H9 (cell line): ENCODE measurements at regions not wholly inside any gene's neighbourhood (a gene's known extent, or its start where the extent isn't known, plus 50 kb on each side); places are given as distances from the start of the nearest gene placed in this dataset.

Experiments
- DNase-seq: peaks from one replicate; pipeline ENCODE4 v3.0.0-alpha.2; 2017
- H2AFZ ChIP-seq: one replicate; pipeline ENCODE4 v1.6.1; 2013; ENCODE audit warnings: mild to moderate bottlenecking, low read length, control low read depth, moderate library complexity
- H2AK5ac ChIP-seq: 2 replicates; pipeline ENCODE4 v1.6.1; 2013; ENCODE audit warnings: low read length, control low read depth, mixed read lengths; ENCODE audit not compliant: insufficient read length
- H2BK120ac ChIP-seq: one replicate; pipeline ENCODE4 v1.6.1; 2013; ENCODE audit warnings: low read depth, mild to moderate bottlenecking, low read length, control low read depth, inconsistent platforms; ENCODE audit not compliant: poor library complexity, severe bottlenecking
- H2BK12ac ChIP-seq: 2 replicates; pipeline ENCODE4 v1.6.1; 2013; ENCODE audit warnings: low read length, control low read depth, mixed read lengths, low read depth; ENCODE audit not compliant: insufficient read length
- H2BK15ac ChIP-seq: 2 replicates; pipeline ENCODE4 v1.6.1; 2013; ENCODE audit warnings: low read depth, low read length, control low read depth
- H2BK20ac ChIP-seq: one replicate; pipeline ENCODE4 v1.6.1; 2013; ENCODE audit warnings: low read depth, mild to moderate bottlenecking, low read length, control low read depth, inconsistent platforms; ENCODE audit not compliant: poor library complexity, severe bottlenecking
- H2BK5ac ChIP-seq: 2 replicates; pipeline ENCODE4 v1.6.1; 2013; ENCODE audit warnings: low read length, control low read depth, mixed read lengths; ENCODE audit not compliant: insufficient read length
- H3K14ac ChIP-seq: 2 replicates; pipeline ENCODE4 v1.6.1; 2013; ENCODE audit warnings: low read length, control low read depth; ENCODE audit not compliant: insufficient read depth
- H3K18ac ChIP-seq: 2 replicates; pipeline ENCODE4 v1.6.1; 2013; ENCODE audit warnings: low read depth, mild to moderate bottlenecking, mixed read lengths, low read length, control low read depth; ENCODE audit not compliant: insufficient read length
- H3K23ac ChIP-seq: 2 replicates; pipeline ENCODE4 v1.6.1; 2013; ENCODE audit warnings: low read length, control low read depth, mixed read lengths, low read depth; ENCODE audit not compliant: insufficient read length
- H3K23me2 ChIP-seq: 2 replicates; pipeline ENCODE4 v1.6.1; 2013; ENCODE audit warnings: low read depth, mild to moderate bottlenecking, mixed read lengths, low read length, control low read depth; ENCODE audit not compliant: insufficient read length, poor library complexity, severe bottlenecking
- H3K27ac ChIP-seq: 2 replicates; pipeline ENCODE4 v1.5.1; 2013; ENCODE audit warnings: low read length, control low read depth, mixed read lengths, low read depth; ENCODE audit not compliant: insufficient read length
- H3K27me3 ChIP-seq: 2 replicates; pipeline ENCODE4 v1.6.1; 2013; ENCODE audit warnings: low read length, control low read depth, inconsistent platforms; ENCODE audit not compliant: insufficient read depth
- H3K4ac ChIP-seq: 2 replicates; pipeline ENCODE4 v1.6.1; 2013; ENCODE audit warnings: low read depth, mild to moderate bottlenecking, control low read depth, inconsistent platforms, low read length, moderate library complexity
- H3K4me1 ChIP-seq: 2 replicates; pipeline ENCODE4 v1.6.1; 2013; ENCODE audit warnings: low read length, control low read depth, inconsistent platforms; ENCODE audit not compliant: insufficient read depth
- H3K4me2 ChIP-seq: 2 replicates; pipeline ENCODE4 v1.6.1; 2013; ENCODE audit warnings: low read length, control low read depth, mixed read lengths; ENCODE audit not compliant: insufficient read length, insufficient read depth
- H3K56ac ChIP-seq: 2 replicates; pipeline ENCODE4 v1.6.1; 2013; ENCODE audit warnings: low read depth, mild to moderate bottlenecking, mixed read lengths, low read length, control low read depth; ENCODE audit not compliant: insufficient read length
- H3K79me1 ChIP-seq: 2 replicates; pipeline ENCODE4 v1.6.1; 2013; ENCODE audit warnings: low read depth, mild to moderate bottlenecking, moderate library complexity, low read length, control low read depth, inconsistent platforms; ENCODE audit not compliant: insufficient read depth, poor library complexity, severe bottlenecking
- H3K79me2 ChIP-seq: 2 replicates; pipeline ENCODE4 v1.6.1; 2013; ENCODE audit warnings: low read length, control low read depth, inconsistent platforms; ENCODE audit not compliant: insufficient read depth
- H3K9ac ChIP-seq: 2 replicates; pipeline ENCODE4 v1.6.1; 2013; ENCODE audit warnings: low read length, control low read depth, mixed read lengths; ENCODE audit not compliant: insufficient read length; ENCODE audit errors: extremely low read depth
- H3K9me3 ChIP-seq: one replicate; pipeline ENCODE4 v1.6.1; 2013; ENCODE audit warnings: low read depth, low read length, inconsistent platforms; ENCODE audit not compliant: control insufficient read depth
- H3T11ph ChIP-seq: one replicate; pipeline ENCODE4 v1.6.1; 2013; ENCODE audit warnings: mild to moderate bottlenecking, low read length, control low read depth, inconsistent platforms
- H4K20me1 ChIP-seq: one replicate; pipeline ENCODE4 v1.6.1; 2013; ENCODE audit not compliant: control insufficient read depth, insufficient read length, insufficient read depth
- H4K5ac ChIP-seq: 2 replicates; pipeline ENCODE4 v1.6.1; 2013; ENCODE audit warnings: low read depth, mild to moderate bottlenecking, mixed read lengths, low read length, control low read depth; ENCODE audit not compliant: insufficient read length
- H4K8ac ChIP-seq: replicated peaks from 2 replicates; pipeline ENCODE4 v1.6.1; 2013; ENCODE audit warnings: low read length, control low read depth, mixed read lengths, low read depth; ENCODE audit not compliant: insufficient read length
- H4K91ac ChIP-seq: 2 replicates; pipeline ENCODE4 v1.6.1; 2013; ENCODE audit warnings: low read depth, mild to moderate bottlenecking, moderate library complexity, mixed read lengths, low read length, control low read depth; ENCODE audit not compliant: insufficient read length
- H3K27ac Mint-ChIP-seq, 3 experiments: 2 replicates in 2 of 3; 3 replicates in 1 of 3; pipeline ENCODE4 v1.8.0; 2020 to 2021; ENCODE audit warnings: mixed read lengths in 3 of 3, mild to moderate bottlenecking in 1 of 3, moderate library complexity in 1 of 3
- H3K27me3 Mint-ChIP-seq: 2 replicates; pipeline ENCODE4 v1.8.0; 2021; ENCODE audit warnings: low read depth, mild to moderate bottlenecking, moderate library complexity, mixed read lengths
- H3K36me3 Mint-ChIP-seq, 3 experiments: 2 replicates in 2 of 3; 3 replicates in 1 of 3; pipeline ENCODE4 v1.8.0; 2020 to 2021; ENCODE audit warnings: low read depth in 3 of 3, mixed read lengths in 3 of 3; ENCODE audit not compliant: insufficient read depth in 1 of 3
- H3K4me1 Mint-ChIP-seq, 2 experiments: 2 replicates each; pipeline ENCODE4 v1.8.0; 2020; ENCODE audit warnings: mixed read lengths in 2 of 2
- H3K4me3 Mint-ChIP-seq, 2 experiments: 2 replicates in 1 of 2; 3 replicates in 1 of 2; pipeline ENCODE4 v1.8.0; 2020 to 2021; ENCODE audit warnings: mild to moderate bottlenecking in 2 of 2, mixed read lengths in 2 of 2, moderate library complexity in 1 of 2
- H3K9me3 Mint-ChIP-seq, 2 experiments: 2 replicates in 1 of 2; 3 replicates in 1 of 2; pipeline ENCODE4 v1.8.0; 2020; ENCODE audit warnings: mild to moderate bottlenecking in 2 of 2, mixed read lengths in 2 of 2, moderate library complexity in 1 of 2
- CTCF ChIP-seq: fragments of 200-600 bp; sonication (generic); conservative IDR thresholded peaks from 3 replicates; pipeline ENCODE4 v1.8.0; 2021; ENCODE audit warnings: antibody characterized with exemption, mild to moderate bottlenecking
- WGBS: extraction: QIAGEN DNeasy Blood & Tissue Kit; methylation state at CpG from one replicate; pipeline ENCODE4 v1.1.7; 2013; ENCODE audit warnings: missing lambda C conversion rate, low lambda C conversion rate, mixed read lengths; ENCODE audit not compliant: insufficient read length; ENCODE audit errors: extremely low coverage; 5-methylcytosine and 5-hydroxymethylcytosine counted together

- Histone ChIP-seq H3K56ac (no peak overlapping the region), H2BK5ac (no peak overlapping the region), H4K8ac (no peak overlapping the region), H2BK20ac (no peak overlapping the region), H2BK120ac (no peak overlapping the region), H3K23me2 (no peaks in the 10 kb centered on the region), H4K20me1 (no peaks in the 10 kb centered on the region), H3K18ac (no peak overlapping the region), H3K23ac (no peak overlapping the region), H3K27ac (no peak overlapping the region), H3T11ph (no peak overlapping the region), H4K5ac (no peak overlapping the region), H3K4ac (no peak overlapping the region), H3K79me2 (no peaks in the 10 kb centered on the region), H3K4me2 (no peak overlapping the region), H3K27me3 (no peaks in the 10 kb centered on the region), H4K91ac (no peak overlapping the region), H2AFZ (no peak overlapping the region), H3K4me1 (no peaks in the 10 kb centered on the region), H3K79me1 (no peaks in the 10 kb centered on the region), H3K9me3 (no peaks in the 10 kb centered on the region), H3K9ac (no peak overlapping the region), H3K14ac (no peak overlapping the region), H2BK12ac (no peak overlapping the region), H2AK5ac (no peak overlapping the region), H2BK15ac (no peak overlapping the region)
- no peak for DNase-seq
- Mint-ChIP-seq H3K9me3 (no peaks in the 10 kb centered on the region; a peak in 1 of 5 replicates), H3K27me3 (no peaks in the 10 kb centered on the region), H3K4me3 (no peak overlapping the region), H3K4me1 (peaks cover 0 to 2% of the 10 kb centered on the region in 2 experiments; a peak in 1 of 4 replicates), H3K27ac (no peak overlapping the region), H3K36me3 (no peaks in the 10 kb centered on the region)
- TF ChIP-seq CTCF = no peak
- WGBS = no CpG with 5 or more reads among the region's 5 CpGs
These were observed 919.8 kb downstream of the CENPC start for GRCh38 chr4:66625480-66625879.
